K562 (cell line): ENCODE measurements at regions not wholly inside any gene's neighbourhood (a gene's known extent, or its start where the extent isn't known, plus 50 kb on each side); places are given as distances from the start of the nearest gene placed in this dataset.
A peak's percentile ranks its signal among the peaks of the same experiment; 100 is the strongest.
"Not testable (repeated sequence)": the region's sequence is repeated elsewhere in the genome, so short reads cannot be mapped to it uniquely, and the experiment has no call there.

ENCODE experiments used
- ATAC-seq: fragments of 200-7000 bp; cut with Tn5 transposase; 3 replicates; pipeline ENCODE4 v1.9.1; 2020; ENCODE audit warnings: moderate library complexity
- BruUV-seq: library from RNA; stranded (reverse); fragments of 400-500 nt; replicated peaks from 2 replicates; lab custom pipeline; 2021; lab: Mats Ljungman, UMichigan
- CTCF ChIA-PET: fragments of 300-600 bp; formaldehyde crosslinking; extraction: SDS; loops from one replicate; lab custom pipeline; 2021; ENCODE audit warnings: low intra/inter-chr PET ratio; lab: Yijun Ruan, JAX
- POLR2A ChIA-PET: fragments of 300-600, 350-650 bp; sonication (Branson Sonifier 250); formaldehyde crosslinking; extraction: SDS; loops from one replicate; lab custom pipeline; 2021; ENCODE audit warnings: antibody characterized with exemption, inconsistent platforms; lab: Yijun Ruan, JAX
- DNase-seq, 4 experiments: peaks; one replicate each; pipeline versions ENCODE4 v3.0.0 to v3.0.0-alpha.2; 2011 to 2018; ENCODE audit warnings: low spot score in 3 of 4, mixed read lengths in 3 of 4; ENCODE audit errors: extremely low read depth in 1 of 4
- FAIRE-seq: peaks from 2 replicates; lab custom pipeline; 2011; peaks lifted over from hg19 to GRCh38; lab: Jason Lieb, UNC
- H2AFZ ChIP-seq: 2 replicates; pipeline ENCODE4 v1.6.0; 2011; ENCODE audit warnings: low read depth, low read length, control low read depth, inconsistent platforms
- H3K27ac ChIP-seq: fragments of 200-600 bp; 3 replicates; pipeline ENCODE4 v1.8.0; 2011; ENCODE audit warnings: low read depth, mild to moderate bottlenecking, control low read depth, inconsistent platforms, low read length, moderate library complexity, mixed read lengths; ENCODE audit errors: extremely low read depth
- H3K27me3 ChIP-seq, 2 experiments: fragments of 300-600 bp in 1 of 2; 2 replicates in 1 of 2; 3 replicates in 1 of 2; pipeline versions ENCODE4 v1.6.0 to v1.8.0; 2011; ENCODE audit warnings: inconsistent platforms in 2 of 2, low read length in 2 of 2, mild to moderate bottlenecking in 1 of 2, mixed read lengths in 1 of 2, moderate library complexity in 1 of 2; ENCODE audit not compliant: control insufficient read depth in 2 of 2, insufficient read depth in 2 of 2
- H3K36me3 ChIP-seq: fragments of 300-600 bp; 3 replicates; pipeline ENCODE4 v1.8.0; 2011; ENCODE audit warnings: mild to moderate bottlenecking, low read length, inconsistent platforms; ENCODE audit not compliant: control insufficient read depth, insufficient read depth
- H3K4me1 ChIP-seq, 2 experiments: fragments of 200-600 bp in 1 of 2; replicated peaks in 1 of 2; 2 replicates in 1 of 2; 3 replicates in 1 of 2; pipeline versions ENCODE4 v1.5.1 to v1.8.0; 2011; ENCODE audit warnings: inconsistent platforms in 2 of 2, low read length in 2 of 2, mild to moderate bottlenecking in 1 of 2, mixed read lengths in 1 of 2, moderate library complexity in 1 of 2; ENCODE audit not compliant: control insufficient read depth in 2 of 2, insufficient read depth in 2 of 2
- H3K4me2 ChIP-seq: 2 replicates; pipeline ENCODE4 v1.6.1; 2011; ENCODE audit warnings: low read length, control low read depth, inconsistent platforms, mixed read lengths; ENCODE audit not compliant: insufficient read depth
- H3K4me3 ChIP-seq: fragments of 200-600 bp; sonication (generic), shearing (Covaris generic); 2 replicates; pipeline ENCODE4 v1.5.1; 2016; ENCODE audit warnings: control low read depth, inconsistent platforms
- H3K79me2 ChIP-seq: fragments of 200-600 bp; 3 replicates; pipeline ENCODE4 v1.8.0; 2011; ENCODE audit warnings: low read length, inconsistent platforms; ENCODE audit not compliant: control insufficient read depth, insufficient read depth
- H3K9ac ChIP-seq, 2 experiments: 2 replicates each; pipeline versions ENCODE4 v1.6.0 to v1.6.1; 2011; ENCODE audit warnings: low read depth in 2 of 2, low read length in 2 of 2, control low read depth in 1 of 2, inconsistent platforms in 1 of 2, mild to moderate bottlenecking in 1 of 2, mixed read lengths in 1 of 2; ENCODE audit not compliant: insufficient read depth in 1 of 2
- H3K9me1 ChIP-seq: one replicate; pipeline ENCODE4 v1.6.0; 2011; ENCODE audit warnings: inconsistent platforms, mild to moderate bottlenecking, low read length, moderate library complexity; ENCODE audit not compliant: control insufficient read depth, insufficient read depth
- H3K9me3 ChIP-seq: replicated peaks from 2 replicates; pipeline ENCODE4 v1.5.1; 2011; ENCODE audit warnings: low read depth, low read length, inconsistent platforms; ENCODE audit not compliant: control insufficient read depth, insufficient read depth
- H4K20me1 ChIP-seq: replicated peaks from 2 replicates; pipeline ENCODE4 v1.6.1; 2011; ENCODE audit warnings: low read length, inconsistent platforms, mixed read lengths; ENCODE audit not compliant: control insufficient read depth, insufficient read depth
- EGR1 ChIP-seq: fragments of 450-650 bp; conservative IDR thresholded peaks from 2 replicates; pipeline ENCODE4 v1.6.1; 2017; ENCODE audit warnings: mild to moderate bottlenecking
- ESRRA ChIP-seq: fragments of 450-650 bp; IDR thresholded peaks from 2 replicates; pipeline ENCODE4 v1.6.1; 2014; ENCODE audit warnings: low read depth, mild to moderate bottlenecking, moderate library complexity, borderline replicate concordance
- HLTF ChIP-seq: fragments of 450-650 bp; IDR thresholded peaks from 2 replicates; pipeline ENCODE4 v1.6.1; 2016
- ILF3 ChIP-seq: fragments of 450-650 bp; IDR thresholded peaks from 2 replicates; pipeline ENCODE4 v1.6.1; 2018; ENCODE audit warnings: antibody characterized with exemption, mild to moderate bottlenecking, moderate library complexity, borderline replicate concordance
- KHSRP ChIP-seq: fragments of 450-650 bp; IDR thresholded peaks from 2 replicates; pipeline ENCODE4 v1.6.1; 2017
- LARP7 ChIP-seq: fragments of 450-650 bp; IDR thresholded peaks from 2 replicates; pipeline ENCODE4 v1.6.1; 2016
- MCM3 ChIP-seq: fragments of 450-650 bp; IDR thresholded peaks from 2 replicates; pipeline ENCODE4 v1.6.1; 2016
- OTX1 ChIP-seq: fragments of 450-650 bp; formaldehyde crosslinking; IDR thresholded peaks from 2 replicates; pipeline ENCODE4 v1.4.0; 2022; ENCODE audit warnings: mild to moderate bottlenecking
- THRB ChIP-seq: fragments of 450-650 bp; formaldehyde crosslinking; conservative IDR thresholded peaks from 2 replicates; pipeline ENCODE4 v1.4.0; 2022; ENCODE audit warnings: mild to moderate bottlenecking, missing genetic modification characterization
- TRIM24 ChIP-seq, 2 experiments: fragments of 450-650 bp; IDR thresholded peaks; 2 replicates each; pipeline ENCODE4 v1.6.1; 2016
- WGBS: fragments of 100-300 bp; shearing (Covaris generic); methylation state at CpG from one replicate; pipeline ENCODE4 v1.1.6; 2016; ENCODE audit warnings: low coverage, mixed read lengths; ENCODE audit not compliant: insufficient coverage; ENCODE audit errors: missing lambda C conversion rate; 5-methylcytosine and 5-hydroxymethylcytosine counted together
- in situ Hi-C: fragments of 300-500 bp; cut with MboI; formaldehyde crosslinking; loops from 4 replicates; pipeline ENCODE4 v1.15.0; 2018; ENCODE audit warnings: inconsistent platforms, mixed read lengths
- intact Hi-C: fragments of 100-400 bp; cut with micrococcal nuclease; formaldehyde crosslinking; loops from 2 replicates; pipeline ENCODE4 v1.14.2; 2022

GRCh38 chr7:29723599-29723998, 82.7 kb upstream of the WIPF3 start (continued):
- TF ChIP-seq THRB (CRISPR knock-in tag) = peak; percentile 26; the same call in 1 of the 2 replicates
- 0 out of 2 replicates have a peak, but pooled peaks have one; percentile 21 for TF ChIP-seq KHSRP
- TF ChIP-seq HLTF = 0 out of 2 replicates have a peak, but pooled peaks have one; percentile 51
- peak; percentile 82; the same call in 1 of the 2 replicates for TF ChIP-seq LARP7
- no peak for TF ChIP-seq EGR1
- peak in 1 of 2 experiments; percentile 18; a peak in 1 of 4 replicates for TF ChIP-seq TRIM24 (IDR thresholded peaks at IDR 0.05)
- peak; percentile 89; the same call in 1 of the 2 replicates for TF ChIP-seq MCM3
- TF ChIP-seq ESRRA = no peak
- no peak for TF ChIP-seq ILF3
- TF ChIP-seq OTX1 (CRISPR knock-in tag) = peak; percentile 82; the same call in 1 of the 2 replicates

GRCh38 chr7:29729534-29730165, 76.7 kb upstream of the WIPF3 start:
- FAIRE-seq, H3K79me2 ChIP-seq, H3K9me1 ChIP-seq, intact Hi-C loops, DNase-seq, ATAC-seq, H2AFZ ChIP-seq, in situ Hi-C loops, H4K20me1 ChIP-seq, POLR2A ChIA-PET, CTCF ChIA-PET, H3K4me1 ChIP-seq, H3K27me3 ChIP-seq, H3K4me2 ChIP-seq, H3K4me3 ChIP-seq, H3K27ac ChIP-seq, H3K36me3 ChIP-seq, BruUV-seq, H3K9me3 ChIP-seq, H3K9ac ChIP-seq: not testable (repeated sequence)
- WGBS = 45% methylated on average over 4 of the region's 4 CpGs
